Choroid plexus epithelial cell (primary cell): ENCODE measurements at regions not wholly inside any gene's neighbourhood (a gene's known extent, or its start where the extent isn't known, plus 50 kb on each side); places are given as distances from the start of the nearest gene placed in this dataset.

Experiments used
- DNase-seq: peaks from one replicate; pipeline ENCODE4 v3.0.0-alpha.2; 2010; ENCODE audit warnings: low read depth
- H3K4me3 ChIP-seq: 2 replicates; pipeline ENCODE4 v1.5.1; 2011; ENCODE audit warnings: low read depth, mild to moderate bottlenecking, control low read depth, low read length, moderate library complexity
- CTCF ChIP-seq: conservative IDR thresholded peaks from 2 replicates; pipeline ENCODE4 v1.5.1; 2011; ENCODE audit warnings: low read depth, mild to moderate bottlenecking, control low read depth, inconsistent platforms, low read length, moderate library complexity

- no peak for DNase-seq
Observed at GRCh38 chr5:125283372-125283771, 536.9 kb upstream of the ZNF608 start.

GRCh38 chr5:125286271-125286670, 539.8 kb upstream of the ZNF608 start:
- no peak overlapping the region for H3K4me3 ChIP-seq
- no peak for DNase-seq
- TF ChIP-seq CTCF, result no peak

More at GRCh38 chr5:125283372-125283771, 536.9 kb upstream of the ZNF608 start:
- H3K4me3 ChIP-seq, result no peak overlapping the region
- no peak for TF ChIP-seq CTCF

GRCh38 chr5:125289606-125290005, 543.2 kb upstream of the ZNF608 start:
- no peak for TF ChIP-seq CTCF
- DNase-seq, result no peak
- H3K4me3 ChIP-seq, result no peak overlapping the region

- DNase-seq, result no peak
- TF ChIP-seq CTCF, result no peak
- no peak overlapping the region for H3K4me3 ChIP-seq
Observed at GRCh38 chr5:125290935-125291334, 544.5 kb upstream of the ZNF608 start.

- no peak overlapping the region for H3K4me3 ChIP-seq
- no peak for TF ChIP-seq CTCF
- DNase-seq, result no peak
Observed at GRCh38 chr5:125291447-125291846, 545.0 kb upstream of the ZNF608 start.

- no peak for DNase-seq
- H3K4me3 ChIP-seq, result no peak overlapping the region
- no peak for TF ChIP-seq CTCF
Observed at GRCh38 chr5:125293223-125293622, 546.8 kb upstream of the ZNF608 start.

- no peak for TF ChIP-seq CTCF
- no peak overlapping the region for H3K4me3 ChIP-seq
- no peak for DNase-seq
Observed at GRCh38 chr5:125293726-125294125, 547.3 kb upstream of the ZNF608 start.
